Fibroblast of pulmonary artery (primary cell): ENCODE measurements at regions not wholly inside any gene's neighbourhood (a gene's known extent, or its start where the extent isn't known, plus 50 kb on each side); places are given as distances from the start of the nearest gene placed in this dataset.

Experiments used
- DNase-seq: peaks from one replicate; pipeline ENCODE4 v3.0.0-alpha.2; 2010; ENCODE audit warnings: low read depth
- H3K4me3 ChIP-seq: replicated peaks from 2 replicates; pipeline ENCODE4 v1.5.1; 2011; ENCODE audit warnings: low read depth, mild to moderate bottlenecking, control low read depth, low read length, moderate library complexity
- CTCF ChIP-seq: IDR thresholded peaks from 2 replicates; pipeline ENCODE4 v1.5.1; 2011; ENCODE audit warnings: mild to moderate bottlenecking, control low read depth, low read length, inconsistent platforms; ENCODE audit errors: missing control alignments

GRCh38 chr13:84542348-84542747, 660.1 kb upstream of the SLITRK1 start:
- H3K4me3 ChIP-seq: no peak overlapping the region
- no peak for TF ChIP-seq CTCF
- DNase-seq: no peak

- H3K4me3 ChIP-seq: no peak overlapping the region
- TF ChIP-seq CTCF: no peak
- DNase-seq: no peak
These were observed 654.6 kb upstream of the SLITRK1 start for GRCh38 chr13:84536906-84537305.

DNA sequence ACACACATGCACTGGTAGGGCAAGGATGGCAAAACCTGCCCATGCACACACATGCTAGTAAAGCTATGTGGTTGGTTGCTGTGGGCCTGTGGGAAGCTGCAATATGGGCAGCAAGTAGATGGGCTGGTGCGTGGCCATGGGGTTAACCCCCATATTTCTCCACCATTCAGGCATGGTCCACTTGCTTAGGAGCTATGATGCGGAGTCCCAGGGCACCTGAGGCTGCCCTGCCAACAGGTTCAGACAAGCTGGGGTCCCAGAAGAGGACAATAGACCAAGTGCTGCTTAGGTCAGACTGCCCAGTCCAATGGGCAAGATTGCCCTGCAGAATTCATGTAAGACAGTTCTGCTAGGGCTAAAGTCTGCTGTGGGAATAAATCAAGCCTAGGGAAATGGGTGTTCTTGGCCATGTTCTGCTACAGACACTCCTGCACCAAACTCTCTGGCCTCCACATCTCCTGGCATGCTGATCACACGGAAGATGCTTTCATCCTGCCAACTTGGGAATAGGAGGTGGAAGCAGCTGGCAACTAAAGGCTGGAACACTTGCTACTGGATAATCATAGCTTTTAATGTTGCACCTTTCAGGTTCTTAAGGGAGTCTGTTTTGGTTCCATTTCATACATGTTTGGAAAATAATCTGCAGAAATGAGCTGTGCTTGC, 646.3 kb upstream of the SLITRK1 start:
- DNase-seq: no peak
- no peak overlapping the region for H3K4me3 ChIP-seq
- TF ChIP-seq CTCF: no peak

DNA sequence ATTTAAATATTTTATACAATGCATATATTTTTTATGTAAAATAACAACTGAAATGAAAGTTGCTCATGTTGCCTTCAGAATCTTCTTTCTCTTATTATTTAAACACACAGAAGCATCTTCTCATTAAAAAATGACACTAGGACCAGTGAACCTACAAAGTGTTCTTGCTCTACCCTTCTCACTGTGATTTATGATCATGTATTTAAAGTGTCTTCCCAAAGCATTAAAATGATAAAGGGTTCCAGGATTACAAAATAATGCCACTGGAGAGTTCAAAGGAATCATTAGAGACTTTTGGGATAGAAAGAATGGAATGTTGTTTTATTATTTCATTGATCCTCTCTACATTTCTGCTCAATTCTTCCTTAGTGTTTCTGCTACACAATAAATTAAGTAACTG, 643.6 kb upstream of the SLITRK1 start:
- TF ChIP-seq CTCF: no peak
- H3K4me3 ChIP-seq: no peak overlapping the region
- DNase-seq: no peak

GRCh38 chr13:84524586-84524985, 642.3 kb upstream of the SLITRK1 start:
- no peak overlapping the region for H3K4me3 ChIP-seq
- no peak for TF ChIP-seq CTCF
- no peak for DNase-seq

- TF ChIP-seq CTCF: no peak
- no peak overlapping the region for H3K4me3 ChIP-seq
- DNase-seq: peak; percentile 9
These were observed 617.7 kb upstream of the SLITRK1 start for GRCh38 chr13:84500016-84500415.

DNA sequence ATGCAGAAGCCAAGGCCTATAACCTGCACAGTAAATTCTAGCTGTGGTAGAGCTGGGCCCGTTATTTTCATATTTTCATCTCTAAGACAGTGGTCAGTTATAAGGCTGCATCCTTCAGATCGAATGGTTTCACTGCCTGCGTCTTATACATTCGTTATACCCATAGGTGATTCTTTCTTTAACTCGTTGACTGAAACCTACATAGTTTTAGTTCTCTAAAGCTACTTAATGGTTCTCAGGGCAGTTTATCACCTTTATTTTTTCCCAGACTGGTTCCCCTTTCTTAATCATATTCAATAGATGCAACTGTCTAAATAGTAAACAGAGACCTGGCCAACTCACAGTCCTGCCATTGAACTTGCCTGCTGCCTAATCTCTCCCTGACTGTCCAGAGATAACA, 615.3 kb upstream of the SLITRK1 start:
- no peak for TF ChIP-seq CTCF

More for the DNA sequence above, 615.3 kb upstream of the SLITRK1 start:
- H3K4me3 ChIP-seq: no peak overlapping the region
- no peak for DNase-seq
